ENCODE measurements at regions not wholly inside any gene's neighbourhood (a gene's known extent, or its start where the extent isn't known, plus 50 kb on each side); places are given as distances from the start of the nearest gene placed in this dataset.

GRCh38 chr4:18945464-18945863 is 923.9 kb upstream of the LCORL start:
- Histone ChIP-seq H2BK120ac (ENCODE audit: low read depth, low read length, poor library complexity, severe bottlenecking) (no peak overlapping the region), H3K4me2 (ENCODE audit: insufficient read depth, insufficient read length, low read length) (no peak overlapping the region), H3K14ac (ENCODE audit: insufficient read depth, low read length) (no peak overlapping the region), H3K27me3 (ENCODE audit: insufficient read depth, low read length) (no peaks in the 10 kb centered on the region), H3K9ac (ENCODE audit: extremely low read depth, insufficient read length, low read length) (no peak overlapping the region), H3K79me2 (ENCODE audit: insufficient read depth, low read length) (no peaks in the 10 kb centered on the region), H3K4me1 (ENCODE audit: insufficient read depth, low read length) (no peaks in the 10 kb centered on the region), H3K56ac (ENCODE audit: insufficient read length, low read depth, low read length) (no peak overlapping the region), H3K79me1 (ENCODE audit: insufficient read depth, low read depth, low read length, poor library complexity, severe bottlenecking) (no peaks in the 10 kb centered on the region), H3T11ph (ENCODE audit: low read length) (no peak overlapping the region), H2AK5ac (ENCODE audit: insufficient read length, low read length) (no peak overlapping the region), H3K9me3 (ENCODE audit: control insufficient read depth, low read depth, low read length) (no peaks in the 10 kb centered on the region), H2BK5ac (ENCODE audit: insufficient read length, low read length) (no peak overlapping the region), H3K23me2 (ENCODE audit: insufficient read length, low read depth, low read length, poor library complexity, severe bottlenecking) (no peaks in the 10 kb centered on the region), H3K27ac (ENCODE audit: insufficient read length, low read depth, low read length) (no peak overlapping the region), H4K20me1 (ENCODE audit: control insufficient read depth, insufficient read depth, insufficient read length) (no peaks in the 10 kb centered on the region), H2BK15ac (ENCODE audit: low read depth, low read length) (no peak overlapping the region), H2AFZ (ENCODE audit: low read length) (no peak overlapping the region), H2BK12ac (ENCODE audit: insufficient read length, low read depth, low read length) (no peak overlapping the region), H2BK20ac (ENCODE audit: low read depth, low read length, poor library complexity, severe bottlenecking) (no peak overlapping the region), H3K4ac (ENCODE audit: low read depth, low read length) (no peak overlapping the region), H4K5ac (ENCODE audit: insufficient read length, low read depth, low read length) (no peak overlapping the region), H3K23ac (ENCODE audit: insufficient read length, low read depth, low read length) (no peak overlapping the region), H4K91ac (ENCODE audit: insufficient read length, low read depth, low read length) (no peak overlapping the region), H3K18ac (ENCODE audit: insufficient read length, low read depth, low read length) (no peak overlapping the region), H4K8ac (replicated peaks; ENCODE audit: insufficient read length, low read depth, low read length) (no peak overlapping the region)
- no peak for TF ChIP-seq CTCF (conservative IDR thresholded peaks at IDR 0.05)
- DNase-seq, result no peak
- no CpG with 5 or more reads among the region's 2 CpGs for WGBS (ENCODE audit: extremely low coverage, insufficient read length, low lambda C conversion rate)
- Mint-ChIP-seq H3K9me3 (peaks cover 3 to 4% of the 10 kb centered on the region in 2 experiments; a peak in 4 of 5 replicates), H3K36me3 (ENCODE audit: insufficient read depth in 1 of 3, low read depth in 3 of 3) (0 out of 7 replicates have a peak, but pooled peaks cover 0 to 2% (median 0%) of the 10 kb centered on the region in 3 experiments), H3K27me3 (ENCODE audit: low read depth) (no peaks in the 10 kb centered on the region), H3K4me3 (no peak overlapping the region), H3K27ac (no peak overlapping the region), H3K4me1 (no peaks in the 10 kb centered on the region)
